ENCODE measurements at regions not wholly inside any gene's neighbourhood (a gene's known extent, or its start where the extent isn't known, plus 50 kb on each side); places are given as distances from the start of the nearest gene placed in this dataset.

DNA sequence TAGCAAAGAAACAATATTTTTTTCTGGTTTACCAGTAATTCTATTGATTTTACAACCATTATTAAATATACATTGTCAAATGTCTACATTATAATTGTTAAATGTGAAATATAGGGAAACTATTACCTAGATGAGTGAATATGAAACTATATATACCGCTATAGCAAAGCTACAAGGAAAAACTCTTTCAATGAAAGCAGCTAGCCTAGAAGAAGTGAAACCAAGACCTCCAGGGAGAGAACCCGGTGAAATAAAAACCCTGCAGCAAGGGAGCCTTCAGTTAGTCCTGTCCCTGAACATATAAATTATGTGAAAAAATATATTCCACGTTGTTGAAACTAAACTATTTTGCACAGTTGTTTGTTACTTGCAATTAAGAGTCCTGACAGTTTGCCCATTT is 913.1 kb downstream of the EFNA5 start:
- H3K9me3 ChIP-seq (ENCODE audit: control insufficient read depth, insufficient read depth, low read length), result no peaks in the 10 kb centered on the region
- no peak for TF ChIP-seq CTCF (IDR thresholded peaks at IDR 0.05)
- intact Hi-C loops (cut with micrococcal nuclease), result no loop called here
- H3K36me3 Mint-ChIP-seq, result no peaks in the 10 kb centered on the region
- no peaks in the 10 kb centered on the region for H3K27me3 ChIP-seq (ENCODE audit: control insufficient read depth, insufficient read depth, low read length)
- H3K4me1 Mint-ChIP-seq, result no peaks in the 10 kb centered on the region
- ATAC-seq (no peak), DNase-seq (no peak)
- H3K4me1 ChIP-seq (ENCODE audit: control insufficient read depth, insufficient read depth, low read length), result no peaks in the 10 kb centered on the region
- H3K4me3 ChIP-seq (ENCODE audit: low read length), result no peak overlapping the region
- no peaks in the 10 kb centered on the region for H3K36me3 ChIP-seq (ENCODE audit: control insufficient read depth, insufficient read depth, low read length)
- no peak overlapping the region for H3K4me3 Mint-ChIP-seq
- H3K27me3 Mint-ChIP-seq (ENCODE audit: low read depth in 2 of 2), result no peaks in the 10 kb centered on the region
- no peak overlapping the region for H3K27ac ChIP-seq (ENCODE audit: low read length)
- peaks cover 0 to 2% of the 10 kb centered on the region in 2 donors for H3K9me3 Mint-ChIP-seq
- 75% methylated on average over 2 of the region's 3 CpGs for WGBS (ENCODE audit: insufficient coverage)
- H3K27ac Mint-ChIP-seq, result no peak overlapping the region

DNA sequence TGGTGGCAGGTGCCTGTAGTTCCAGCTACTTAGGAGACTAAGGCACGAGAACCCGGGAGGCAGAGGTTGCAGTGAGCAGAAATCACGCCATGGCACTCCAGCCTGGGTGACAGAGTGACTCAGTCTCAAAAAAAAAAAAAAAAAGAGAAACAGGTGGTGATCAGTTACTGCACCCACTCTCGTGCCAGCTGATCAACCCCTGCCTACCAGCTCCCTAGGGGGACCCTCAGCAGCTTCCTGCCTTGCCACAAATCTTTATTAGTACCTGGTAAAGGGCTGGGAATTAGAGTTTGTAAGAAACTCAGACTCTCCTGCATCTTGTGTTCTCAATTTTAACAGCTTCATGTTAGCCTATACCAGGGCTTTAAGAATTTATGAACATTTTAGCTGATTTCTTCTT is 914.9 kb downstream of the EFNA5 start:
- no peaks in the 10 kb centered on the region for H3K4me1 ChIP-seq (ENCODE audit: control insufficient read depth, insufficient read depth, low read length)
- no peaks in the 10 kb centered on the region for H3K9me3 ChIP-seq (ENCODE audit: control insufficient read depth, insufficient read depth, low read length)
- 82% methylated on average over 3 of the region's 4 CpGs for WGBS (ENCODE audit: insufficient coverage)
- no peak overlapping the region for H3K4me3 ChIP-seq (ENCODE audit: low read length)
- Mint-ChIP-seq H3K36me3 (no peaks in the 10 kb centered on the region), H3K4me1 (no peaks in the 10 kb centered on the region), H3K27me3 (ENCODE audit: low read depth in 2 of 2) (no peaks in the 10 kb centered on the region), H3K9me3 (peaks cover 0 to 3% of the 10 kb centered on the region in 2 donors), H3K27ac (no peak overlapping the region), H3K4me3 (no peak overlapping the region)
- intact Hi-C loops (cut with micrococcal nuclease), result no loop called here
- no peaks in the 10 kb centered on the region for H3K36me3 ChIP-seq (ENCODE audit: control insufficient read depth, insufficient read depth, low read length)
- TF ChIP-seq CTCF (IDR thresholded peaks at IDR 0.05), result no peak
- DNase-seq, result no peak
- H3K27me3 ChIP-seq (ENCODE audit: control insufficient read depth, insufficient read depth, low read length), result no peaks in the 10 kb centered on the region
- ATAC-seq, result no peak
- H3K27ac ChIP-seq (ENCODE audit: low read length), result no peak overlapping the region

- Histone ChIP-seq H3K4me1 (ENCODE audit: control insufficient read depth, insufficient read depth, low read length) (no peaks in the 10 kb centered on the region), H3K4me3 (ENCODE audit: low read length) (no peak overlapping the region), H3K9me3 (ENCODE audit: control insufficient read depth, insufficient read depth, low read length) (no peaks in the 10 kb centered on the region), H3K27me3 (ENCODE audit: control insufficient read depth, insufficient read depth, low read length) (no peaks in the 10 kb centered on the region), H3K27ac (ENCODE audit: low read length) (no peak overlapping the region), H3K36me3 (ENCODE audit: control insufficient read depth, insufficient read depth, low read length) (no peaks in the 10 kb centered on the region)
- ATAC-seq (no peak), DNase-seq (no peak)
- intact Hi-C loops (cut with micrococcal nuclease), result no loop called here
- H3K27me3 Mint-ChIP-seq (ENCODE audit: low read depth in 2 of 2), result no peaks in the 10 kb centered on the region
- H3K27ac Mint-ChIP-seq, result no peak overlapping the region
- H3K4me1 Mint-ChIP-seq, result no peaks in the 10 kb centered on the region
- H3K4me3 Mint-ChIP-seq, result no peak overlapping the region
- 62% methylated on average over 2 of the region's 2 CpGs for WGBS (ENCODE audit: insufficient coverage)
- TF ChIP-seq CTCF (IDR thresholded peaks at IDR 0.05), result no peak
- H3K9me3 Mint-ChIP-seq, result peaks cover 0 to 3% of the 10 kb centered on the region in 2 donors
- no peaks in the 10 kb centered on the region for H3K36me3 Mint-ChIP-seq
Observed at GRCh38 chr5:106755066-106755465, 915.7 kb downstream of the EFNA5 start.

GRCh38 chr5:106749826-106750225 is 920.9 kb downstream of the EFNA5 start:
- Mint-ChIP-seq H3K27ac (no peak overlapping the region), H3K4me3 (no peak overlapping the region), H3K4me1 (no peaks in the 10 kb centered on the region), H3K9me3 (peaks cover 2 to 4% of the 10 kb centered on the region in 2 donors), H3K36me3 (no peaks in the 10 kb centered on the region), H3K27me3 (ENCODE audit: low read depth in 2 of 2) (no peaks in the 10 kb centered on the region)
- Histone ChIP-seq H3K27ac (ENCODE audit: low read length) (no peak overlapping the region), H3K4me1 (ENCODE audit: control insufficient read depth, insufficient read depth, low read length) (no peaks in the 10 kb centered on the region), H3K9me3 (ENCODE audit: control insufficient read depth, insufficient read depth, low read length) (no peaks in the 10 kb centered on the region), H3K36me3 (ENCODE audit: control insufficient read depth, insufficient read depth, low read length) (no peaks in the 10 kb centered on the region), H3K4me3 (ENCODE audit: low read length) (no peak overlapping the region), H3K27me3 (ENCODE audit: control insufficient read depth, insufficient read depth, low read length) (no peaks in the 10 kb centered on the region)
- ATAC-seq, result no peak
- DNase-seq, result no peak
- TF ChIP-seq CTCF (IDR thresholded peaks at IDR 0.05), result no peak
- intact Hi-C loops (cut with micrococcal nuclease), result no loop called here

All from natural killer cell (primary cell).